NCI-H446 (cell line): ENCODE measurements at regions not wholly inside any gene's neighbourhood (a gene's known extent, or its start where the extent isn't known, plus 50 kb on each side); places are given as distances from the start of the nearest gene placed in this dataset.

ENCODE experiments used
- DNase-seq, 2 experiments: peaks; one replicate each; lab custom pipeline; 2025; lab: John Stamatoyannopoulos, UW

DNA sequence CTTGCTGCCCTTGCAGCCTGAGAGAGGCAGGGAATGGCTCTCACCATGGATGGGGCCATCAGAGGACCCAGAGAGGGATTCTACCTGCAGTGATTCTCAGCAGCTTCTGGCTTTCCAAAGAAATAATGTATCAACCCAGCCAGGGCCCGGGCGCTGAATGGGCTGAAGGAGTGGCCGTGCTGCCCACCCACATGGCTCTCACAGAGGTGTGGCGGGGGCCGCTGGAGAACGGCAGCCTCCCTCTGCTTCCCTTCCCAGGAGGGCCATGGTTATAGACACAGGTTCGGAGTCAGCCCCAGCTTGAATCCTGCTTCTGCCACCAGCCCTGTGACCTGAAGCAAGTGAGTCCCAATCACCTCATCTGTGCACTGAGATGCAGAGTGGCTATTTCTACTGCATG, 82.7 kb downstream of the THAP12 start:
- DNase-seq = no peak

DNA sequence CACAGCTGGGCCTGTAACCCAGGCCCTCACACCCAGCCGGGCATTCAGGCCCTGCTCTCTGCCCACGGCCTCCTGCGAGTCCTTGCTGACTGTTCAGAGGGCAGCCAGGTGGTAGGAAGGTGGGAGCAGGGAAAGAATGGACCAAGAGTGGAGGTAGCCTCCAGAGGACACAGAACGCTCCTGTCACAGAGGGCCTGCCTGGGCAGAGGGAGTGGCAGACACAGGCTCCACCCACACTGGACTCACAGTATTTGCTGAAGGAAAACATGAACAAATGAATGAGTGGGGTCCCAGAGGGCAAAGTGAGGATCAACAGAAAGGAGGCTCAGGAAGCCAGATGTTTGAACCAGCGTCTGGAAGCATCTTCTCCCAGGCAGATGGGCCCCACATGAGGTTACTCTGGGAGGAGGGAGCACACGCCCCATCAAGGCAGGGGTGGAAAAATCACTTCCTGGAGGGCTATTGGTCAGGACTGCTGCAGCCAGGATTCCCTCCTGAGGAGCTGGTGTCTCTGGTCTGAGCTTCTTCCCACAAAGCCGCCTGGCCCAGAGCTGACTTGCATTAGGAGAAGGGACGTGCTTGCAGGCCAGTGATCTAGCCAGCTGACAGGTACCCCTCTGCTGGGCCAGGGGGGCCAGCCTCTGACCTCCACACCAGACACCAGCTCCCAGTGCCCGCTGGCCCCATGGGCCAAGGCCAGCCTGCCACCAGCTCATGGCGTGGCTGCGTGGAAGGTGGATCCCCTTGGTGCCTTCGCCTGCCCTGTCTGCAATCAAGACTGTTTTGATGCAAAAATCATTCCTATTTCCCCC, 84.0 kb downstream of the THAP12 start:
- no peak for DNase-seq

DNA sequence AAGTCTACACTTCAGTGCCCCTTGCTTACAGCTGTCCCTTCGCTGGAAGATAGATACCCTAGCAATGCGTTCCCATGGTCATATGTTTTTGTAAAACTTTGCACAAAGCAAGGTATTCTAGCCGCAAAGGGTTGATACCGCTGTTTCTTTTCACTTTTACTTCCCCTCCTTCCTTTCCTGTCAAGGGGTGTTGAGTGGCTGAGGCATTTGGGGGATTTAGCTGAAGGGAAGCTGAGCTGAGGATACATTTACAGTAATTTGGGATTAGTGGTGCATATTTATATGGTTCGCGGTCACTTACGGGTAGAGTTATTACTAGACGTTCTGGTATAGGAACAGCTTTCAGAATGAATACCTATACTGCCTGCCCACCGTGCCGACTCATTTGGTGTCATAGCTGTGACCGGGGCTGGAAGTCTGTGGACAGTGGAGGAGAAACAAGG, 86.9 kb upstream of the WNT11 start:
- DNase-seq = no peak

DNA sequence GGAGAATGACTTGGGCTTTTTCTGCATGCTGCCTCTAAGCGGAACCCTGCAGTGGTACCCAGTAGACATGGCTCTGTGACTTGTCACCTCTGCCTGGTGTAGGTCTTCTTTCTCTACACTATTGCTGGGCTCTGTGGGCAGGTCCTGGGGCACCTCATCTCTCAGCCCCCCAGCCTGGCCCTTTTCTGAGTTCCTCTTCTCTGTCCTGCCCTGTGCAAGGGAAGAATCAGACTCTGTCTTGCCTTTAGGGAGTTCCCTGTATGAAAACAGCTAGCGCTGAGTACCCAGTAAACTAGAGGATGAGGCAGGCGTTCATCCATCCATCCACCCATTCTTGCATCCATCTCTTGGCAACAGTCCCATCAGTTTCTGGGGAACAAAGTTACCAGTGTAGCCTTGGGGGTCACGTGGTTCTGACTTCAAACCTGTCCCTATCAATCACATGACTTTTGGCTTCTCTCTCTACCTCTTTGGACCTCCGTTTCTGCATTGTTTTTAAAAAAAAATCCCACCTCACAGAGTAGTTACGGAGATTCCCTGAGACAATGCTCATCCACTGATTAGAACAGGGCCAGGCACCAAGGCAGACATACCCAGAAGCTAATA, 86.4 kb upstream of the WNT11 start:
- no peak for DNase-seq

DNA sequence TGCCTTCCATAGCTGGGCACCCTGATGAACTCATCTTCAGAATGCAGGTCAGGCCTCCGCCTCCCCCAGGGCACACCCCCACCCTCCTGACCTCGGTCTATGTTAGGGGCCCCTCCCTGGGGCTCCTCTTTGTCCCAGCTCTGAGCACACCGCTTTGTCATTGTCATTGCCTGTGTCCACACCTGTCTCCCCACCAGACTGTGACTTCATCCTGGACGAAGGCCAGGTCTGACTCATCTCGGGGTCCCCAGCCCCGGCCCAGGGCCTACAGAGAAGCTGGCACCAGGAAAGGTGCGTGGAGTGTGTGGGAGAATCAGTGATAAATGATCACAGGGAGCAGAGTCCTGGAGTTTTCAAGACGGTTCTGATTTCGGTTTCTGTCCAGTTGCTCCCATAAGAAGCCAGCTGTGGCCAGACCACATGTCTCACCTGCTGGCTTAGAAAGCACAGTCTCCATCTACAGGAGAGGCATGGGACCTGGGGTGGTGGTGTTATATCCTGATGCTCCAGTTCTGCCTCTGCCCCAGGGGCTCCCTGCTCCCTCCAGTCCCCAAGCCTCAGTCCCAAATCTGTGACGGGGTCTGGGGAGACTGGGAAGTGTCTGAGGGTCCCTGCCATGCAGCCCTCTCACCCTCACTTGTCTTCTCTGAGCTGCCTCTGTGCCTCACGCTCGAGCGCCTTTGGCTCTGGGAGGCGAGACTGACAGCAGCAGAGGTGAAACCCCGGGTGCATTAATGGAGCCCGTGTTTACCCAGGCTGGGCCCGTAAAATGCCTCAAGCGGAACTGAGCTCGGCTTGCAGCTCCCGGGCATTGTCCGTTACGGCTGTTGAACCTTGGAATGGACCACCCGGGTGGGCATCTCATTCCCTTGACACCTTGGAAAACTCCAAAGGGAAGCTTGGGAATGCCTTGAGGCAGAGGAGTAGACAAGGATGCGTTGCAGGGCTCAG, 85.5 kb upstream of the WNT11 start:
- DNase-seq = no peak

DNA sequence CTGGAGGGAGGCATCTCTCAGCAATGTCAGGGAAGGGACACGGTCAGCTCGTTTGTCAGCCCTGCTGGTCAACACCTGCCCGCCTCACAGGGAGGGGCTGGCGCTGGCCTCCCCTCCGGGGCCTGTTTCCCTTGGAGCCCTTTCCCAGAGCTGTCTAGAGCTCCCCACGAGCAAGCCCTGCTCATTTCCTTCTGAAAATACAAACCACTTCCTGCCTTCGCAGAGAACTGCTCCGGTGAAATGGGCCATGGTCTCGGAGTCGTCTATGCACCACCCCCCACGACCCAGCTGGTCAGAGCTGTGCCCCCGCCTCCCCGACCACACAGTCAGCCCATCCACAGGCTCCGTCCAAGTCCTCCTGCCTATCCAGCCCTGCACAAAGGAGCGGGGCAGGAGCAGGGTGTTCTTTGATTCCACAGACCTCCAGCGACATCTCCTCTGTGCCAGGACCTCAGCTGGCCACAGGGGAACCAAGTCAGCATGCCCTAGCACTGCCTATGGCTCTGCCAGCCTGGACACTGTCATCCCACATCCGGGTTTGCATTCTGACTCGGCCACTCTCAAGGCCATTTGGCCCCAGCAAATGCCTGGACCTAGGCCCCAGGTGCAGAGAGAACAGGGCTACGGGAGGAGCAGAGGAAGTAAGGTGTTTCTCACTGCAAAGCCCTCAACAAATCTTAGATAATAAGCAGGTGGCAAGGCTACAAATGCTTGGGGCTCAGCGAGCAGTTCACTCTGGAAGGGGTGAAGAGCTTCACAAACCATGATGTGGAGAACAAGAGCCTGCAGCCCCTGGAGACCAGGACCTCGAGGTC, 82.1 kb upstream of the WNT11 start:
- DNase-seq = no peak

DNA sequence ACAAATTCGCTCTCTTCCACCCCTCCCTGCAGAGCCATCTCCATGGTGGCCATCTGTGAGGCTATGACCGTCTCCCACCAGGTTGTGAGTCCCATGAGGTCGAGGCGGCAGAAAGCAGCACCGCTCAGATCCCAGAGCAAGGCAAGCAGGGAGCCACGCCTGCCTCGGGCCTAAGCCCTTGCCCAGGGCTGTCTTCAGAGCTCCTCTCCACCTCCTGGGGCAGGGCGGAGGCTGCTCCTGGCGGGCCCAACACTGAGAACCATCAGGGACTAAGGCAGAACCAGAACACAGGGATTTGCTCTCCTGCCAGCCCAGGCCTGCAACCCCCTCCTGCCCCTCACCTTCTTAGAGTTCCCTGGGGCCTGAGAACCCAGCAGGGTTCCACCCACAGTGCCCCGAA, 80.9 kb upstream of the WNT11 start:
- DNase-seq = no peak

DNA sequence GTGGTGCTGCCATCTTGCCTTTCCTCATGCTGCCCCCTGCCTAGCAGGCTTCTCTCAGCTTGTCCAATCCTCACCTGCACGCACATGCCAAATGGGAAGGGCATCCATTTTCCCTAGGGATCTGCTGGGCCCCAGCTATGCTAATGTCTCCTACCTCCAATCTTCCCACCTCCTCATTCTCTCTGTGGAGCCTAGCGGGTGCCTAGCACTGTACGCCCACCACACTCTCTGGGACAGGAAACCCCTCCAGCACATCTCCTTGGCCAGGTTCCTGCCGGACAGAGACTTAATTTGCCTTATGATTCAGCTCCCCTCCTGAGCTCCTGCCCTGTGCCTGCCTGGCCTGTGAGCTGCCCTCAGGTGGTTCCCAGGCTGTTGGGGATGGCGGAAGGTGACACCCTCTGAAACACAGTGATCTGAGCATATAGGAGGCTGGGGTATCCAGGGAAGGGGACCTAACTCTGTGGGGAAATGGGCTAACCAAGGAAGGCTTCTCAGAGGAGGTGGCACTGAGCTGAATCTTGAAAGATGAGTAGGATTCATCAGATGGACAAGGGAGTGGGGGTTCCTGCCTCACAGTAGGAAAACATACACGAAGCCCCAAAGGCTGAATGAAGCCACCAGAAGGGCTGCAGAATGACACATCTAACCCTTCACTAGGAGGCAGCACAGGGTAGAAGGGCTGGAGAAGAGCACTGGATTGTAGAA, 79.2 kb upstream of the WNT11 start:
- DNase-seq = no peak

DNA sequence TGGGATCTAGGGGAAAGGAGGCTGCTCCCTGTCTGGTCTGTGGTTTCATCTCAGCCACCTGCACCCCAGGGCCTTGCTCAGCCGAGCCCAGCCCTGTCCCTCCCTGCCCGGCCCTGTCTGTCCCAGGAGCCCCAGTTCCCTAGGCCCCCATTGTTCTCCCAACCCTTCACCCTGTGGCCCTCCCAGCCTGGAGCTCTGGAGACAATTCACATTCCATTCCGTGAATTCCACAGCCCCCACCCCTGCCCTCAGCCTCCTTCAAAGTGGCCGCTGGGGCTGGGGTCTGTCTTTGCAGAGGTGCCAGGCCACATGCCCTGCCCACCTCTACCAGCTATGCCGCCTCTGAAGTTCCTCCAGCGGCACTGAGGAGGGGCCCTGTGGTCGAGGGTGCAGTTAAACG, 77.9 kb upstream of the WNT11 start:
- no peak for DNase-seq

DNA sequence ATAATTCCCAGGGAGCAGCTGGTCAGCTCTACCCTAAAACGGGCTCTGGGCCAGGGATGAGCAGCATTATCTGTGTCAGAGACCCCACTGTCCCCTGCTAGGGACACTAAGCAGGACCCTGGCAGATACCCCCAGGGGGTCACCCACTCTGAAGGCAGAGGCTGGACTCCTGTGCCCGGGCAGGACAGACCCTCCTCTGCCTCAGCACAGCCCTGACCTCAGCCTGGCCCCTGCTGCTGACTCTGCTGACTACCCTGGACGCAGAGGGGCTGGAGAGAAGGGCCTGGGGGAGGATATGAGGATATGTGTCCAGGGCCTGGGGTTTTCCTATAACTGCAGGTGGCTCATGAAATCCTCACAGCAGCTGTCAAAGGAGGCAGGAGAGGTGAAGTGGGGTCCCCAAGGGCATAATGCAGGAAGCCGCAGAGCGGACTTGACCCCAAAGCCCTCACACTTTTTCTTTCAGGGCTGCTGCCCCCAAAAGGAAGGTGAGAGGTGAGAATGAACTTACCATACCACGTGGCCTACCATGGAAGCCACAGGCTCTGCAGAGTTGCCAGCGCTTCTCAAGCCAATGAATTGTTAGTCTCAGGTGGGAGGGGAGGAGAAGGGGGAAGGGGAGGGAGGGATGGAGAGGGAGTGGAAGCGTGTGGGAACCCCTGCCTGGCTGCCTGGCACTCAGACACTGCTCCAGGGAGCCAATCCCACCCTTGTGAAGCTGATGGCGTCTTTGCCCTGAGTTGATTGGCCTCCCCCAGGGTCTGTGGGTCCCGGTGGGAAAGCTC, 76.7 kb upstream of the WNT11 start:
- no peak for DNase-seq

DNA sequence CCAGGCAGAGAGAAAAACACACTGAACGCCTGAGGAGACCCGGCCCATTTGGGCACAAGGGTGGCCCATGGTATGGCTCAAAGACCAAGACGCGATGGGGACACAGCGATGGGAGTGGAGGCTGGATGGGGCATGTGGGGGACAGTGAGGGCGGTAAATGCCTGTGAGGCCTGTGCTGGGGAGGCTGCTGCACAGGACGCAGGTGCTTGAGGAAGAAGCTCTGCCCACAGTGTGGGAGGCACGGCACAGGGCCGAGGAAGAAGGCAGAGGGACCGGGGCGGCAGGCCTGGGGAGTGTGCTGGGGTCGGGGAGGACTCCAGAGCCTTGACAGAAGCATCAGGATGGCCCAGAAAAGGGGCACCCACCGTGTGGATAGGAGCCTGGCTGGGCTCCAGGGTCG, 75.9 kb upstream of the WNT11 start:
- DNase-seq = no peak

DNA sequence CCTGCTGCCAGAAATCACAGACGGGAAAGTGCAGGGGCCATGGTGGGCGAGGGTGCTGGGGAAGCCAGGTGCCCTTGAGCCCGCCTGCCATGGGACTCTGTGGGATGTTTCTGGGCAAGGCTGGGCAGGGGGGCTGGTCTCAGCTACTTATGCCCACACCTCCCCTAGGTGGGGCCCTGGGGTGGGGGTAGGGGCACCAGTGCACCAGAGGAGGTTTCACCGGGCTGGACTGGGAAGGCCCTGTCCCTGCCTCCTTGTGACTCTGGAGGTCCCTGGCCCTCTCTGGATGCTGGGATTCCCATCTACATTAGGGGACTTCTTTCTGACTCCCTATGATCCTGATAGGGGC, 75.2 kb upstream of the WNT11 start:
- DNase-seq = no peak

DNA sequence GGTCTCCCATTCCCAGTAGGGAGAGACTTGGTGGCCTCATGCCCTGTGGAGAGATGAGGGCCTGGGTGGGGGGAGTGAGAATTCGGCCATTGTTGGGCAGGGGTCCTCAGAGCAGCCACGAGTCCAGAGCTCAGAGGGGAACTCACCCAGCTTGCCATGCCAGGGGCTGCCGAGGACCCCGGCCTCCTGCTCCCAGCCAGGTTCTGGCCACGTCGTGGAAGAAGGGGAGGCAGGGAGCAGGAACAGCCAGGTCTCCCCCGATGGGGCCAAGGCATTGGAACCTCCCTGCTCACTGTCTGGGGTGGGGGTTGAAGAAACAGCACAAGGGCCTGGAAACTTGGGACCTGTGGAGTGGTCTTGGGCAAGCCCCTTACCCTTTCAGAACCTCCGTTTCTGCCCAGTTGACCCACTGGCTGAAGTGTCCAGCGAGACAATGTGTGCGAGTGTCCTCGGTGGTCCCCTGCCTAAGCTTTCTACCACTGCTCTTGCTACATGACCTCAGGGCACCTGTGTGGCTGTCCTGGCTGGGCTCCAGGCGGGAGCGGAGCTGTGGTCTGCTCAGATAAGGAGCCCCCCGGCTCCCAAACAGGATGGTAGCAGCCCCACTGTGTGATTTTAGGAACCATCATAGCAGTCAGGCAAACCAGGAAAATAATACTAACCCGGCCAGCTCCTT, 74.7 kb upstream of the WNT11 start:
- DNase-seq = no peak

DNA sequence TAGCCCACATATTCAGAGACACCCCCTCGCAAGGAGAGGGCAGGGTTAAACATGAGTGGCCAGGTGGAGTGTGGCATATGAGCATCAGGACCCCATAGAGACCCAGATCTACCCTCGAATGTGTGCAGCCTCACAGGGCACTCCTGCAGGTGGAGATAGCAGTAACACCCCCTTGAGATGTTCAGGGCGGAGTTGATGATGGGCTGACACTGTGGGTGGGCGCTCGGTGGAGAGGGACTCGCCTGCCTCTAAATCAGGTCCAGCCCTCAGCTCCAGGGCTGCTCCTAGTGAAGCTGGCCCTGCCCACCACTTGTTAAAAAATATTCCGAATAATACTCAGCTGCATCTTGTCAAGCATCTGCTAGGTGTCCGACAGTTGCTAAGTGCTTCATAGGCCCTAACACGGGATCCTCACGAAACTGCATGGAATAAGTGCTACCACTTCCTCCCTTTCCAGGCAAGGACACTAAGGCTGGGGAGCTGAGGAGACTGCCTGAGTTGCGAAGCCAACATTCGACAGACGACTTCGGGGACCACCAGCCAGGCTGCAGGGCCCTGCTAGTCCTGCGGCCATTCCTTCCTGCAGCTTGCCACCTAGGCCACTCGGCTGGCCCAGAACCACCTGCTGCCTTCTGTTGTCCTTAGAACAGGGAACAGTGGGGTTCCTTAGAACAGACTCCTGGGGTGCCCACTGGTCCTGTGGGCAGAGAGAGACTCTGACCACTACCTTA, 74.0 kb upstream of the WNT11 start:
- no peak for DNase-seq

DNA sequence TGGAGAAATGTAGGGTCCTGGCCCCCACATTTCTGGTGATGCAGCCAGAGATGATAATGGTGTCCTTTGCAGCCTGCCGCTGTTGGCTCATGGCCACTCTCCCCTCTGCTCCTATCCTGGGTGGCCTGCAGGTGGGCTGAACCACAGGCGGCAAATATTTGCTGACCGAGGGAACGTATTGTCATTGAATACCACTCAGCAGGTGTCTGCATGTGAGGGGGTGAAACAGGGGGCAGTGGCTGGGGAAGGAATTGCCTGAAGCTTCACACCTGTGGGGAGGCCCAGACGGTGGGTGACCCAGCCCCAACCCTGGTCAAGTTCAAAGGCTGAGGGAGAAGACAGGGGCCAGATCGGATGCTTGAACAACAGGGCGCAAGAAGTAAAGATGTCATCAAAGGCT, 73.3 kb upstream of the WNT11 start:
- no peak for DNase-seq

DNA sequence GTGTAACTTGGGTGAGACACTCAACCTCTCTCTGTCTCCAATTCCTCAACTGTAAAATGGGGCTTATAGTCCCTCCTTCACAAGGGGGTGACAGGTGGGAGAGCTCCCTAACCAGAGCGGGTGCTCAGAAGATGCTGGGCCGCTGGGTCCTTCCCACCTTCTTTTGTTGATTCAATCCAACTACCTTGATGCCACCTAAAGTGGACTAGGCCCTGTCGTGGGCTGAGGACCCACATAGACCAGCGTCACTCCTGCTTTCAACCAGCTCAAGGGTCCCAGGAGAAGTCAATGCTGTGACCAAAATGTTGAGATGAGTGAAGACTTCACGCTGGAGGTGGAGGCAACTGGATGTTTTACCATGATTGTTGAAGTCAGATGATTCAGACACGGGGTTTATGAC, 72.7 kb upstream of the WNT11 start:
- no peak for DNase-seq

DNA sequence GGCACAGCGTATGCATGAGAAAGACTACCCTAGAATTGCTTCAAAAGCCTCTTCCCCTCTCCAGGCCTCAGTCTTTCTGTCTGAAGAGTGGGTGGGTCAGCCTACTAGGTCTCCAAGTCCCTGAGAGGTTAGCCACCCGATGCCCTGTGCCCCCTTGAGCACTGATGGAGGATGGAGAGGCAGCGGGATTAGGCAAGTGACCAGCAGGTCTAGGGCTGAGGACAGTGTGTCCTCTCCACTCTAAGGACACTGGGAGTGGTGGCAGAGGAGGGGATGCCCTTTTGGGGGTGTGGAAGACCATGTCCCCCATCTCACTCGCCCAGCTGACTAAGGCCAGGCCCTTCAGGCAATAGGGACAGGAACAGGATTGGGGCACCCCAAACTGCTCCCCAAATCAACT, 72.2 kb upstream of the WNT11 start:
- no peak for DNase-seq

DNA sequence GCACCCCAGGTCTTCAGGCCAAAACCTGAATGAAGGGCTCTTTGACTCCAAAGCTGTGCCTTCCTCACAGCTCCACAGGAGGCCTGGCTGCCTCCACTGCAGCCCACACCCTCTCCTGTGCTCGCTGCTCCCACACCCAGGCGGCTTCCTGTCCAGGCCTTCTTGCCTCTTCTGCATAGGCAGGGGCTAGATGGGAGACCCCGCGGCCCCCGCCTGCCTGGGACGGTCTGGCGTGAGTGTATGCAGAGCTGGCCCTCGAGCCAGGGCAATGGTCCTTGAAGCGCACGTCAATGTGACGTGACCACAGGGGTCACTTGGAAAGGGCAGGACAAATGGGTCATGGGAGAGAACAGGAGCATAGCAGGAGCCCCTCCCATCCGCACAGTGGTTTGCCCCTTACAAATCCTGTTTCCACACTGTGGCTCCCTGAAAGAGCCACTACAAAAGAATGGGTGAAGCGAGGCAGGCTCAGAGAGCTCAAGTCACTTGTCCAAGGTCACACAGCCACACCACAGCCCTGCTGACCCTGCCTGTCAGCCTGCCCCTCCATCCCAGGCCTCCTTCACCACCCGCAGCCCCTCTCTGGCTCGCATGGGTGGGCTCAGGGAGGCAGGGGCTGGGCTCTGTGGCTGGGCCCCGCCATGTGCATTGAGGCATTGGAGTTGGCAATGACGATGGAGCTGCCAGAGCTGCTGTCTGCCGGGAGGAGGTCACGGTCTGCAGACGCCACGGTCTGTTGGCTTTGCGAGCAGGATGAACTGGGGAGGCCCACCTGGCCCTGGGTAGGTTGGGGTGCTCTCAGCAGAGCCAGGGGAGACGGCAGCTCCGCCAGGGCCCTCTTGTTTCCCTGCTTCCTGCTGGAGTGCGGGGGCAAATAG, 71.2 kb upstream of the WNT11 start:
- no peak for DNase-seq
